ENCODE measurements at regions not wholly inside any gene's neighbourhood (a gene's known extent, or its start where the extent isn't known, plus 50 kb on each side); places are given as distances from the start of the nearest gene placed in this dataset.

DNA sequence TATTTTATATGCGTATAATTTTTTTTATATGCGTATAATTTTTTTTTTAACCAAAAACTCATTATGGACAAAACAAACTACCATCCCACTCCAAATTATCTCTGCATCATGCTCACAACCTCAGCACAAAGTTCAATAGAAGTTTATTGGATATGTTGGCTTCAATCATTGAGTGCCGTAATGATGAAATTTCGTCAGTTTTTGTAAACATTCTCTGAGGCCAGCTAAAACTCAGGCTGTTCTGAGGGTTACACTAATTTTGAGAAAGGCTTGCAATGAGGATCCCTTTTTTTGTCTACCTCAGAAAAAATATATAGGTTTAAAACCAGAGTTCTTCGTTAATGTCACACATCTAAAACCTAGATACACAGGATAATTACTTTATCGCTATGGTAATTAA lies 1253.2 kb downstream of the EFNA5 start:
- H2AK9ac ChIP-seq (replicated peaks; ENCODE audit: low read depth, low read length, poor library complexity) = no peak overlapping the region
- H4K20me1 ChIP-seq (ENCODE audit: insufficient read depth, low read length) = no peaks in the 10 kb centered on the region
- H3K27me3 ChIP-seq (ENCODE audit: control insufficient read depth, insufficient read depth, low read length) = no peaks in the 10 kb centered on the region
- no peak overlapping the region; the same call in 1 of the 2 replicates for H2BK20ac ChIP-seq (ENCODE audit: low read depth, low read length)
- dilution Hi-C loops (cut with HindIII; ENCODE audit: low sequenced_read_pairs, unreplicated experiment) = no loop called here
- H3K27ac ChIP-seq (ENCODE audit: insufficient read depth, low read length) = no peak overlapping the region
- ChIA-PET POLR2A (ENCODE audit: unreplicated experiment) (interaction anchor here (0.6 kb wide), 1 partner anchor 591 kb away, joined by 3 read pairs; no protein-coding TSS in a partner anchor), CTCF (no interaction called here)
- no peak overlapping the region for H3K23ac ChIP-seq (ENCODE audit: low read depth, low read length)
- H3K36me3 ChIP-seq (ENCODE audit: control insufficient read depth, insufficient read depth, low read length) = no peaks in the 10 kb centered on the region
- no peak overlapping the region for H3K4me2 ChIP-seq (ENCODE audit: low read depth, low read length)
- BruUV-seq (replicated peaks) = no TSS peak
- intact Hi-C loops (cut with micrococcal nuclease) = no loop called here
- ATAC-seq (ENCODE audit: low read depth) (no peak), DNase-seq (no peak)
- no peak overlapping the region for H3K4me3 ChIP-seq (ENCODE audit: insufficient read depth, low read depth, low read length)
- no peaks in the 10 kb centered on the region for H3K79me1 ChIP-seq (ENCODE audit: low read depth in 1 of 2, low read length in 2 of 2)
- no peak overlapping the region for H3K56ac ChIP-seq (ENCODE audit: extremely low read depth, insufficient read depth, low read length)
- TF ChIP-seq MAFK (IDR thresholded peaks at IDR 0.05; ENCODE audit: low read depth, low read length) (no peak), SMC3 (IDR thresholded peaks at IDR 0.05; ENCODE audit: low read depth, low read length) (no peak), BHLHE40 (IDR thresholded peaks at IDR 0.05; ENCODE audit: low read depth, low read length) (no peak), NFE2L2 (IDR thresholded peaks at IDR 0.05; ENCODE audit: low read depth, low read length) (no peak), CEBPB (IDR thresholded peaks at IDR 0.05; ENCODE audit: low read depth, low read length) (no peak), CHD1 (IDR thresholded peaks at IDR 0.05; ENCODE audit: low read depth, low read length) (no peak), MXI1 (IDR thresholded peaks at IDR 0.05; ENCODE audit: borderline replicate concordance, low read depth, low read length) (no peak), FOS (IDR thresholded peaks at IDR 0.05; ENCODE audit: low read depth, low read length) (no peak), RCOR1 (IDR thresholded peaks at IDR 0.05; ENCODE audit: insufficient replicate concordance, low read length) (no peak), USF2 (IDR thresholded peaks at IDR 0.05; ENCODE audit: low read depth, low read length) (no peak), MAZ (IDR thresholded peaks at IDR 0.05; ENCODE audit: borderline replicate concordance, low read depth, low read length) (no peak), POLR2A (IDR thresholded peaks at IDR 0.05; ENCODE audit: low read depth, low read length) (no peak), RAD21 (IDR thresholded peaks at IDR 0.05; ENCODE audit: low read length) (no peak)
- TF ChIP-seq, protein P1, sequence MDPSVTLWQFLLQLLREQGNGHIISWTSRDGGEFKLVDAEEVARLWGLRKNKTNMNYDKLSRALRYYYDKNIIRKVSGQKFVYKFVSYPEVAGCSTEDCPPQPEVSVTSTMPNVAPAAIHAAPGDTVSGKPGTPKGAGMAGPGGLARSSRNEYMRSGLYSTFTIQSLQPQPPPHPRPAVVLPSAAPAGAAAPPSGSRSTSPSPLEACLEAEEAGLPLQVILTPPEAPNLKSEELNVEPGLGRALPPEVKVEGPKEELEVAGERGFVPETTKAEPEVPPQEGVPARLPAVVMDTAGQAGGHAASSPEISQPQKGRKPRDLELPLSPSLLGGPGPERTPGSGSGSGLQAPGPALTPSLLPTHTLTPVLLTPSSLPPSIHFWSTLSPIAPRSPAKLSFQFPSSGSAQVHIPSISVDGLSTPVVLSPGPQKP (IDR thresholded peaks at IDR 0.05; ENCODE audit: borderline replicate concordance, low read depth, low read length) = no peak
- TF ChIP-seq, protein P2, sequence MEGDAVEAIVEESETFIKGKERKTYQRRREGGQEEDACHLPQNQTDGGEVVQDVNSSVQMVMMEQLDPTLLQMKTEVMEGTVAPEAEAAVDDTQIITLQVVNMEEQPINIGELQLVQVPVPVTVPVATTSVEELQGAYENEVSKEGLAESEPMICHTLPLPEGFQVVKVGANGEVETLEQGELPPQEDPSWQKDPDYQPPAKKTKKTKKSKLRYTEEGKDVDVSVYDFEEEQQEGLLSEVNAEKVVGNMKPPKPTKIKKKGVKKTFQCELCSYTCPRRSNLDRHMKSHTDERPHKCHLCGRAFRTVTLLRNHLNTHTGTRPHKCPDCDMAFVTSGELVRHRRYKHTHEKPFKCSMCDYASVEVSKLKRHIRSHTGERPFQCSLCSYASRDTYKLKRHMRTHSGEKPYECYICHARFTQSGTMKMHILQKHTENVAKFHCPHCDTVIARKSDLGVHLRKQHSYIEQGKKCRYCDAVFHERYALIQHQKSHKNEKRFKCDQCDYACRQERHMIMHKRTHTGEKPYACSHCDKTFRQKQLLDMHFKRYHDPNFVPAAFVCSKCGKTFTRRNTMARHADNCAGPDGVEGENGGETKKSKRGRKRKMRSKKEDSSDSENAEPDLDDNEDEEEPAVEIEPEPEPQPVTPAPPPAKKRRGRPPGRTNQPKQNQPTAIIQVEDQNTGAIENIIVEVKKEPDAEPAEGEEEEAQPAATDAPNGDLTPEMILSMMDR (conservative IDR thresholded peaks at IDR 0.05; ENCODE audit: low read depth, low read length) = no peak
- no peak overlapping the region for H3K4ac ChIP-seq (ENCODE audit: low read depth, low read length)
- H2AK5ac ChIP-seq (ENCODE audit: low read depth, low read length) = no peak overlapping the region
- no peaks in the 10 kb centered on the region for H3K9me1 ChIP-seq (ENCODE audit: insufficient read depth, low read length)
- H3K9ac ChIP-seq (ENCODE audit: low read depth, low read length) = no peak overlapping the region
- no peak overlapping the region for H4K8ac ChIP-seq (ENCODE audit: low read depth in 2 of 2, low read length in 2 of 2)
- no peak overlapping the region for H2BK5ac ChIP-seq (ENCODE audit: low read depth, low read length, poor library complexity, severe bottlenecking)
- no peak overlapping the region for H4K5ac ChIP-seq (ENCODE audit: low read depth, low read length)
- no peak overlapping the region for H3K14ac ChIP-seq (replicated peaks; ENCODE audit: low read depth, low read length)
- H3K4me1 ChIP-seq (ENCODE audit: control insufficient read depth, insufficient read depth, low read length) = no peaks in the 10 kb centered on the region
- no CpG with 5 or more reads among the region's 6 CpGs for WGBS, 2 experiments (ENCODE audit: extremely low coverage in 2 of 2, insufficient read length in 1 of 2)
- in situ Hi-C loops (cut with MboI; ENCODE audit: low sequenced_read_pairs) = no loop called here
- no peak overlapping the region for H2BK15ac ChIP-seq (ENCODE audit: low read depth, low read length)
- H4K91ac ChIP-seq (ENCODE audit: insufficient read depth, low read depth, low read length) = no peak overlapping the region
- H3K18ac ChIP-seq (ENCODE audit: low read depth, low read length) = no peak overlapping the region
- no peak overlapping the region for H2AFZ ChIP-seq (replicated peaks; ENCODE audit: low read length, poor library complexity)
- H2BK120ac ChIP-seq (ENCODE audit: low read depth, low read length) = no peak overlapping the region
- no peaks in the 10 kb centered on the region for H3K9me3 ChIP-seq (ENCODE audit: control insufficient read depth, insufficient read depth, low read length)

Data from IMR-90 (cell line).